ENCODE measurements at regions not wholly inside any gene's neighbourhood (a gene's known extent, or its start where the extent isn't known, plus 50 kb on each side); places are given as distances from the start of the nearest gene placed in this dataset.
A peak's percentile ranks its signal among the peaks of the same experiment; 100 is the strongest.

GRCh38 chr5:38046103-38046502 is 206.3 kb upstream of the GDNF start:
- intact Hi-C loops (cut with micrococcal nuclease): no loop called here
- no peak for ATAC-seq
- DNase-seq: no peak

GRCh38 chr5:38045446-38045845 is 205.6 kb upstream of the GDNF start:
- intact Hi-C loops (cut with micrococcal nuclease): no loop called here
- DNase-seq (no peak), ATAC-seq (no peak)

- ATAC-seq (no peak), DNase-seq (no peak)
- intact Hi-C loops (cut with micrococcal nuclease): no loop called here
Measured at GRCh38 chr5:38039826-38040225, 200.0 kb upstream of the GDNF start.

DNA sequence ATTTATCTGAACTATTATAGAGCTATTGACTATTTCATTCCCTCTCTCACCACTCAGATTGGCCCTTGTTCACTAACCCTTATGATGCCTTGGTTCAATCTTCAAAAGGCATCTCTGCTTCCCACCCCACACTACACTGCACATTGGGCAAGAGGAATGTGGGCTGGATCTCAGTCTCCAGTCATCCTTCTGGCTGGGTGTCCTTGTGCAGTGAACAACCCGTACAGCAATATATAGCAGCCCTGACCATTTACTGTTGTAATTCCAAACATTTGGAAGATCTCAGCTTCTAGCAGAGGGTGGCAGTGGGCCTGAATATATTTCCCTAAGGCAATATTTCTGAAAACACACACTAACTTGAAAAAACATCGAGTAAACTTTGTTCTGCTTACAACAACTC is 199.2 kb upstream of the GDNF start:
- ATAC-seq: no peak
- intact Hi-C loops (cut with micrococcal nuclease): no loop called here
- no peak for DNase-seq

DNA sequence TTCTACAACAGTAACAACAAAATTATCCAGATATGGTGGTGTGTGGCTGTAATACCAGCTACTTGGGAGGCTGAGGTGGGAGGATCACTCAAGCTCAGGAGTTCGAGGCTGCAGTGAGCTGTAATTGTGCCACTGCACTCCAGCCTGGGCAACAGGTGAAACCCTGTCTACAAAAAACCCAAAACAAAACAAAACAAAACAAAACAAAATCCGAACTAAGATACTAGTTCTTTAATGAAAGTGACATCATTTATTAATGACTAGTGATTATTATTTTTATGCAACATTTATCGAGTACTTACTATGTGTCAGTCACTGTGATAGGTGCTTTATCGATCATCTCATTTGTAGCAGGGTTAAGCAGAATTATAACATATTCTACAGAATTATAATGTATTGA is 196.9 kb upstream of the GDNF start:
- DNase-seq (no peak), ATAC-seq (no peak)
- intact Hi-C loops (cut with micrococcal nuclease): no loop called here

GRCh38 chr5:38032149-38032548 is 192.3 kb upstream of the GDNF start:
- no peak for DNase-seq
- intact Hi-C loops (cut with micrococcal nuclease): no loop called here
- ATAC-seq: no peak

- ATAC-seq (no peak), DNase-seq (no peak)
- intact Hi-C loops (cut with micrococcal nuclease): no loop called here
Measured at GRCh38 chr5:38031304-38031703, 191.5 kb upstream of the GDNF start.

DNA sequence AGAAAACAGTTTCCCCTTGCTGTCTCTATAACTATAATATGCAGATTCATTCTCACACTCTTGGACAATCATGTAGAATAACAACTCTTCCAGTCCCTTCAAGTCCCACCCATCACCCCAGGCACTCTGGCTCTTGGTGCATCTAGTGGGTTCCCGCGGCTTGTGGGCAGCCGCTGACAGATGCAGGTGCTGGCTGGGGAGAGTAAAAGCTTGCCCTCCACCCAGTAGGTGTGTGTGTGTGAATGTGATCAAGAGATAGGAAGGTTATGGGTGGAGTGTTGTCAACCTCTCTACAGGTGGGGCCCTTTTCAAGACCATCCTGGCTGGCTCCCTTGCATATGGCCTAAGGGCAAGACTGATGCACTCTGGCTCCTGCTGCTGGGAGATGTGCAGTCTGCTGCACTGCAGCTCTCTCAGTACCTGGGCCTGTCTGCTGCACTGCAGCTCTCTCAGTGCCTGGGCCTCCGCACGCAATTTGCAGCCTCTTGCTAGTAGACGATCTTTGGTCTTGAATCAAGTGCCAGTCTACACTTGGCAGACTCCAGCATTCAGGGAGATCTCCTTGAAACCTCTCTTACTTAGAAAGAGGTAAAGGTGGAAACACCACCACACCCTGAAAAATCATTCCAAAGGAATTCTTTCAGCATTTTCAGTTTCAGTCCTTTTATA is 189.7 kb upstream of the GDNF start:
- DNase-seq: no peak
- no peak for ATAC-seq
- intact Hi-C loops (cut with micrococcal nuclease): no loop called here

DNA sequence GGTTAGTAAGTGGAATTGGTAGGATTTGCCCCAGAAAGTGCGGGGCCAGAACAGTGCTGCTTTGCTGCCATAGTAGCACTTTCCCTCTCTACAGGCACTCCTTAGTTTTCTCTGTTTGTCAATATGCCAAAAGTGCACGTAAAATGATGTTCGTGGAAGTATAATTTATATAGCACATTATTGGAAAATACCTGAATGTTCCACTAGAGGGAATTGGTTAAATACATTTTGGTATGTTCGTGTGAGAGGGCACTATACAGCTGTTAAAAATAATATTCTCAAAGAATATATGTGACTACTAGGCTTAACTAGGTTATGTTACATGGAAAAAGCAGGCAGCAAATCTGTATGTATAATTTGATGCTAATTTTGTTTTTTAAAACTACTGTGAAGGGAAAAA is 184.0 kb upstream of the GDNF start:
- intact Hi-C loops (cut with micrococcal nuclease): no loop called here
- DNase-seq: no peak
- ATAC-seq: no peak

DNA sequence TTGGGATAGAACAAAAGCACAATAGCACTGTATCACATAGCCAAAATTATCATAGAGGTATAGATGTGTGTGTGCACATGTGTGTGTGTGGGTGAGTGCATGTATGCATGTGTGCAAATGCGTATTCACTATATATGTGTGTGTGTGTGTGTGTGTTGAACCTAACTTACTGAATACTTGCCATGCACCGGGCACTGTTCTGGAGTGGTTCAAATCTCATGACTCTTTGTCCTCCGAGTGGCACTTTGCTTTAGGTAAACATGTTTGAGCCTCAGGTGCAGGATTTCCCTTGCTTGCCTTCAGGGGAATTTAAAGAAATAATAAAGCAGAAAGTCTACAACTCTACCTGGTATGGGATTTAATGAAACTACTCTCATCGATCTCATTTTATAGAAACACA is 183.5 kb upstream of the GDNF start:
- intact Hi-C loops (cut with micrococcal nuclease): no loop called here
- no peak for DNase-seq
- no peak for ATAC-seq

GRCh38 chr5:38022631-38023030 is 182.8 kb upstream of the GDNF start:
- ATAC-seq (no peak), DNase-seq (no peak)
- intact Hi-C loops (cut with micrococcal nuclease): no loop called here

- DNase-seq (no peak), ATAC-seq (no peak)
- intact Hi-C loops (cut with micrococcal nuclease): no loop called here
Measured at GRCh38 chr5:38018016-38018415, 178.2 kb upstream of the GDNF start.

DNA sequence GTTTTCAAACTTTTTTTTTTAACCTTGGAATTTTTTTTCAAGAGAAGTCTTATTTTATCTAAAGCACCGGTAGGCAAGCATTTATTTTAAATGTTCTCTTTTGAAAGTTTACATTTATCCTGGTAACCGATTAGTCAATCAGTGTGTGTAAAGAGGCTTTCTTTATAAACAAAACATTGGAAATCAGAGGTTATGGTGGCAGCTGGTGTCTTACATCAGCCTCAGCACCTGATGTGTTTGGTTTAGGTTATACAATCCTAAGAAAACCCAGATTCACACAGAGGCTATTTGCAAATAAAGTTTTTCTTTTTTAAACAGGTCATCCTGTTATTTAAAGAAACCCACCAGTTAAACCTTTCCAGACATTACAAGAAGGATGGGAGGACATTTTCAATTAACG is 173.3 kb upstream of the GDNF start:
- DNase-seq: no peak
- intact Hi-C loops (cut with micrococcal nuclease): no loop called here
- ATAC-seq: no peak

DNA sequence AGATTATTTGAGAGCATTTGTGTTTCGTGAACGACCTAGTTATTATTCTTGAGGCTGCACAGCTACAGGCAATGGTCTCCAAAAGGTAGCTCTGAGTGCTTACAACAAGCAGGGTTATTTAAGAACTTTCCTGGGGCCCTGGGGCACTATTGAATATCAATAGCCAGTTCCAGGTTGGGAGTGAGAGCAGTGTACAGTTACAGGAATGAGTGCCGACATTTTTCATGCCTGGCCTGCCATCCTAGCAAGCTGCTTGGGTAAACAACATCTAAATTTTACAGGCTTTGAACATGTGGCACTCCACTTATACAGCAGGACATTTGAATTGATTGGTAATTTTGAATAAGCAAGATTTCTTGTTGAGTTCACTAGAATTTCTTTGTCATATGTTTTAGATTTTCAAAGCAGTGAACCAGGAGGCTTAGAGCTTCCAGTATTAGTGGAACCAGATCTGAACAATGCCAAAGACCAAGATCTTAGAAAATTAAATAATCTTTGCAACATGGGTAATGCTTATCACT is 171.9 kb upstream of the GDNF start:
- DNase-seq (no peak), ATAC-seq (no peak)
- intact Hi-C loops (cut with micrococcal nuclease): no loop called here

DNA sequence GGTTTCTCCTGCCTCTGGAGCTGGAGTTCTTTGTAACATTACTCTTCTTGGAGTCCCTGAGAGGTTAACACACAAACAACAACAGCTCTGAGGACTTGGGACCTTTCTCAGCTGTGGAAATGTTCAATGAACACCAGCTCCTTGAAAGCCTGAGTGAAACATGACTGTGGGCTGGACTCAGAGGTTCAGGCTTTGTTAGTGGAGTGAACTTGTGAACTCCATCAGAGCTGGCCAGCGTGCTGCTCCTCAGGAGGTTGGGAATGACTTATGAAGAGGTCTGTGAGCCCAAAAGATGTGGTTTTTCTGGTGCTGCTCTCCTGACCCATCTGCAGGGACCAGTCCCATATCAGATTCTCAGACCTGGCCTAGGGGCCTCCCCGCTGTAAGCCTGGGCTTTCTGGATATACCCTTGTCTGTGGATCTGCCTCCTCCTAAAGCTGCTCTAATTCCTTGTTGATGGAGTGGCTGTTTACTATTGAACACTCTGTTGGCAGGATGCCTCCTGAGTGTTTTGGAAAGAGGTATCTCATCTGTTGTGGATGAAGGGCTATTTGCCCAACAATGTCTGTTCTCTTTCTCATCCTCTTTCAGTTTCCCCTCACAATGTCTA is 170.0 kb upstream of the GDNF start:
- ATAC-seq (no peak), DNase-seq (no peak)
- intact Hi-C loops (cut with micrococcal nuclease): no loop called here

GRCh38 chr5:38008198-38008597 is 168.4 kb upstream of the GDNF start:
- no peak for DNase-seq
- intact Hi-C loops (cut with micrococcal nuclease): no loop called here
- ATAC-seq: no peak

DNA sequence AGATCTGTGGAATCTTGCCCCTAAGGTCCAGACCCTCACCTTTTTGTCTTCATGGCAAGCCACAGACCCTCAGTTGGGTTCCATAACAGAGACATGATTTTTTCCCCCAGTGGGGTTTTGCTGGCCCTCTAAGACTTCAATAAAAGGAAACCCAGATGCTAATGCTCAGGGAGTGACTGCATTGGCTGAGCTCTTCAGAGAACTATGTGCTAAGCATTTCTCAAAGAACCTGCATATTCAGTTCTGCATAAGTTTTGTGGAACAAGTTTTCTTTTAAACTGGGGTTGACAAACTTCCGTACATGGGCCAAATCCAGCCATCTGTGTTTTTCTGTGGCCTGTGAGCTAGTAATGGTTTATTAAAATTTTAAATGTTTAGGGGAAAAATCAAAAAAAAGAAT is 159.8 kb upstream of the GDNF start:
- DNase-seq: no peak
- intact Hi-C loops (cut with micrococcal nuclease): no loop called here
- no peak for ATAC-seq

DNA sequence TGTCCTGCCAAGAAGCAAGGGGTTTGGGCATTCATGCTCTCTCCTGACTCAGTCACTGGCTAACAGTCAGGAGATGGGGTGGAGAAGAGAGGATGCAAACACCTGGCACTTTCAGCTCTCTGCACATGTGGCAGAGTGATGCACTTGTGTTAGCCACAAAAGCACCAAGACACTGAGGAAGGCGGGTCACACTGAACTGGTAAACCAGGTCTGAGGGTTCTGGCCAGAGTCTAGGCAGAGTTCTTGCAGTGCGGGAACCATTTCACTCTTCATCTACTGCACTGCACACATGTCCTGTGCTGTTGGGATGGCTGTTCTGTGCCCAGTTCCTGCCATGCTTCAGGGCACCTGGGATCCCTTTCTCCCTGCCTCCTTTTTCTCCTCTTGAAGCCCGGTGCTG is 157.1 kb upstream of the GDNF start:
- intact Hi-C loops (cut with micrococcal nuclease): no loop called here
- DNase-seq: no peak
- no peak for ATAC-seq

DNA sequence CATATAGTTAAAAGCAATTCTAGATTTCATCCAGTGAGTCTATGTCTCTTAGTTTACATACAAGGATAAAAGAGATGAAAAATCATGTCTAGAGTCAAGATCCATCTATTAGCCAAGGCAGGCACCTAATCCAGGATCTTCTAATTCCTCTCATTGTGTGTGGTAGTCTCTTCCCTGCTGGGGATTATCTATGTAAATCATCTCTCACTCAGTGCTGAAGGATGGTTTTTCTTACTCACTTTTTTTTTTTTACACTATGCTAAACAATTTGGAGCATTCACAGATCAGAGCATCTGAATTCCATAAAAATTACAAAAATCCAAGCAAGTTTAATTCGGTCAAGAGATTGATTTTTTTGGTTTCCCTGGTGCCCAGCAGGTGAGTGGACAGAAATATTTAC is 154.9 kb upstream of the GDNF start:
- DNase-seq: no peak
- no peak for ATAC-seq
- intact Hi-C loops (cut with micrococcal nuclease): no loop called here

DNA sequence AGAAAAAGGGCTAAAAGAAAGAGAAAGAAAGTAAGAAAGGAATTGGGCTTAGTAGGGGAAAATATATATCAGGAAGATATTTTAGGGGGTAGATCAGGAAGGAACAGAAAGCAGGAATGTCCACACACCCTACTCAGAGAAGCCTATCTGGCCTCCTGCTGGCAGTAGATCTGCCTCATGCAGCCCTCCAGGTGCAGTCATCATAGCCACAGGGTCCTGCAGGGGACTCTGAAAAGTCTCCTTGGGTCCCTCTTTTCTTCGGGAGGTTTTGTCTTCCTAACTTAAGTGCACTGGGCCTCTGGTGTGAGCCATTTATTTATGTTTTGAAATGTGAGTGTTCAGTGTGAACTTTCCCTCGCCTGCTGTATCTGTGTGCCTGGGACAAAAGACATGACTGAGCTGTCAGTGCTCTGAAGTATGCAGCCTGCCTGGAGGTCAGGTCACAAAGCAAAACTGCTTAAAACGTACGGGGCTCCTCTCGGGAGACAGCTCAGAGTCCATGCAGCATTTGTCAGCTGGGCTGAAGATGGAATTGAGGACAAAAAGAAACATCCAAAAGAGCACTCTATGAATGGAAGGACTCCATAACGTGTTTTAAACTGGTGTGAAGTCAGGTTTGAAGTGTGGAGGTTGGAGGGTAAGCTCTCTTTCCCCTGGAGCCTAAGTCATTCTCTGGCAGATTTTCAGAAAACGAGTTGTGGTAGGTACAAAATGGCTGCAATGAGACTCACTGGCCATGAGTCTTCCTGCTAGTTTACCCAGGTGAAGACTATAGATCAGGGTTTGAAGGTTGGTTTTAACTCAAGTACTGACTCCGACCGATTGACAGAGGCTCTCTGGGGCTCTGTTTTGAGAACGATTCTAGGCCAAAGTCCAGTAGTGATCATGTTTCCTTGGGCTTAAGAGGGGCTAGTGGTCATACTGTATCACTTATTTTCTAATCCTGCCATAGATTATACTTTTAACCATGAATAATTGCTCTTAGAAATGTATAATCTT is 151.8 kb upstream of the GDNF start:
- intact Hi-C loops (cut with micrococcal nuclease): no loop called here
- ATAC-seq (peak; percentile 79), DNase-seq (no peak)
